ENCODE measurements at regions not wholly inside any gene's neighbourhood (a gene's known extent, or its start where the extent isn't known, plus 50 kb on each side); places are given as distances from the start of the nearest gene placed in this dataset.

DNA sequence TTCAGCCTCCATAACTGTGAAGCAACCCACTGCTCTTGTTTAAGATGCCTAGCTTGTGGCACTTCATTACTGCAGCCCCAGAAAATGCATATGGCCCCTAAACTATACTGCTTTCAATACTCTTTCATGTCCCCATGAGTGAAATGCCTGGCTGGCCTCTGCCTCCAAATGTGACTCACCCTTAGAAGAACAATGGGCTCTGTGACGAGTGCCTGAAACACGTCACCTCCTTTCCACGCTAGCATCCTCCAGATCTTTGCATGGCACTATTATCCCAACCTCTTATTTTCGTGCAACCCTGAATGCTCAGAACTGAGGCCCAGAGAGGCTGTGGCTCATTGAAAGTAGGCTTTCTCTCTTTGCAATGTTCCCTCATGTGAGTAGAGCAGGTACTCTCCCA lies 233.1 kb downstream of the CBLN1 start:
- Mint-ChIP-seq H3K4me3 (no peak overlapping the region), H3K36me3 (no peaks in the 10 kb centered on the region), H3K27me3 (no peaks in the 10 kb centered on the region), H3K9me3 (peaks cover 3% of the 10 kb centered on the region), H3K27ac (no peak overlapping the region), H3K4me1 (no peaks in the 10 kb centered on the region)
- no peak for ATAC-seq

DNA sequence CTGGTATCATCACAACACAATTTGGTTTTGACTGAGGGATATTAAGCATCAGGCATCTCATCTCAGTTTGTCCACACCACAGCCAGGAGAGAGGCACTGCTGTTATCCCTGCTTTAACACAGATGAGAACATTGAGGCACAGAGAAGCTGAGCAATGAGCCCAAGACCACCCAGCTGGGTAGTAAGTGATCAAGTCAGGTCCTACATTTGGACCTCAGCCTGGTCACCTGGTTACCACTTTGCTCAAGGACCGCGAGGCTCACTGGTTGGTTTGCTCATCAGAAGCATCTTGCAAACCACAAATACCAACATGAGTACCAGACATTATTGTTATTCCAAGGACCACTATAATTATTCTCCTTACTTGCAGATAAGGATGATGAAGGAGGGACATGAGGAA lies 245.5 kb downstream of the CBLN1 start:
- Mint-ChIP-seq H3K36me3 (no peaks in the 10 kb centered on the region), H3K27me3 (no peaks in the 10 kb centered on the region), H3K4me1 (no peaks in the 10 kb centered on the region), H3K27ac (no peak overlapping the region), H3K9me3 (peaks cover 7% of the 10 kb centered on the region), H3K4me3 (no peak overlapping the region)
- no peak for ATAC-seq

DNA sequence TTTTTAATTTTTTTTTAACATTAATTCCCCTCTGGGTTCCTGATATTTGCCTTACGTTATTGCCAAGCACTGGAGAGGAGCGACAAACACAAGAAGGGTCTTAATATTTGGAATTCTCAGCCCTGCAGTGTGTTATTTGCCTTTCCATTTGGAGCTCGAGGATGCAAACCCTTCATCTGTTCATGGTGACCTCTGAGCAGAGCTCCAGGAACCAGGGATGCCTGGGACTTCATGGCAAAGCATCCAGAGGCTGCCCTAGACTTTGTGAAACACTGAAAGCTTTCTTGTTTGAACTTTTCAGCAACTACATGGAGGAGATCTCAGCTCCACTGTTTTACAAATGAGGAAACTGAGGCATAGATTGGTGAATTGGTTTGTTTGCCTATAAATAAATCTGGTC lies 254.2 kb downstream of the CBLN1 start:
- no peak for ATAC-seq

DNA sequence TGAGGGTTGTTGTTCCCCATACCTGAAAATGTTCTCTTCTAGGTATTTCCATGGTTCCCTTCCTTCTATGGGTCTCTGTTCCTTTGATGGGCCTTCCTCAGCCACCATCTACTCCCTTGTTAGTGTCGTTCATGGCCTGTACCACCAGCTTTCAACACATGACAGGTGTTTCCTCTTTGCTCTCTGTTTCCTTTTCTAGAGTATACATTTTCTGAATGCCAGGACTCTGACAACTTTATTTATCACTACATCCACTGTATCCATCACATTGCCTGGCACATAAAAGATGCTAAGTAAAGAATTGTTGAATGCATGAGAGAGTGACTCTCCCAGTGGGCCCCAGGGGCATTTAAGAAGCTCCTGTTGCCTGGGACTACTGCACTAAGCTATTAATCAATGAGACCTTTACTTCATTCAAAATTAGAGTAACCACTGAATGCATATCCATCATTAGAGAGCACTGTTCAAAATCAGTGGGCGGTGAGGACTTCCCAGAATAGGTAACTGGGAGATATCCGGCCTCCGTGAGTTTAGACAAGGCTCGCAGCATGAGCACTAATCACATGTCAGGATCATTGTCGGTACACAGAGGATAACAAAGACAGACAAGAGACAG lies 255.0 kb downstream of the CBLN1 start:
- no peaks in the 10 kb centered on the region for H3K27me3 Mint-ChIP-seq
- no peak for ATAC-seq
- no peaks in the 10 kb centered on the region for H3K4me1 Mint-ChIP-seq
- no peaks in the 10 kb centered on the region for H3K36me3 Mint-ChIP-seq
- H3K4me3 Mint-ChIP-seq = no peak overlapping the region
- no peaks in the 10 kb centered on the region for H3K9me3 Mint-ChIP-seq
- H3K27ac Mint-ChIP-seq = no peak overlapping the region

More for the DNA sequence above, 254.2 kb downstream of the CBLN1 start:
- H3K9me3 Mint-ChIP-seq = no peaks in the 10 kb centered on the region
- no peak overlapping the region for H3K27ac Mint-ChIP-seq
- H3K4me1 Mint-ChIP-seq = no peaks in the 10 kb centered on the region
- no peak overlapping the region for H3K4me3 Mint-ChIP-seq
- H3K27me3 Mint-ChIP-seq = no peaks in the 10 kb centered on the region
- H3K36me3 Mint-ChIP-seq = no peaks in the 10 kb centered on the region

DNA sequence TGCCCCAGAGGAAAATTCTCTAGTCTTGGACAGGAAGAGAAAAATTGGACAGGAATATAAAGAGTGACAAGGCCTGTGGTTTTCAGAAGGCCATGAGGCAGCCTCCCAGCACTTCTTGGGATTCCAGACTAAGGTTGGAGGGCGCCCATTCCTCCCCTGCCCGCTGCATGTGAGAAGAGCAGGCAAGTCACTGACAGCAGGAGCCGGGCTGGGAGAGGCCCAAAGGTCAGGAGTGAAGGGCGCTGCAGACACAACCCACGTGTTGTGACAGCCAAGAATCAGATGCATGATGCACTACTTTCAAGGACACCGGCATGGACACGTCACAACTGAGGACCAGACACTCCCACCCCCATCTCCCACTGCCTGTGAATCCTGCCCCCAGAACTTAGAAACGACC lies 256.7 kb downstream of the CBLN1 start:
- Mint-ChIP-seq H3K27ac (no peak overlapping the region), H3K9me3 (no peaks in the 10 kb centered on the region), H3K36me3 (no peaks in the 10 kb centered on the region), H3K4me1 (no peaks in the 10 kb centered on the region), H3K27me3 (peaks cover 3% of the 10 kb centered on the region), H3K4me3 (no peak overlapping the region)
- no peak for ATAC-seq

DNA sequence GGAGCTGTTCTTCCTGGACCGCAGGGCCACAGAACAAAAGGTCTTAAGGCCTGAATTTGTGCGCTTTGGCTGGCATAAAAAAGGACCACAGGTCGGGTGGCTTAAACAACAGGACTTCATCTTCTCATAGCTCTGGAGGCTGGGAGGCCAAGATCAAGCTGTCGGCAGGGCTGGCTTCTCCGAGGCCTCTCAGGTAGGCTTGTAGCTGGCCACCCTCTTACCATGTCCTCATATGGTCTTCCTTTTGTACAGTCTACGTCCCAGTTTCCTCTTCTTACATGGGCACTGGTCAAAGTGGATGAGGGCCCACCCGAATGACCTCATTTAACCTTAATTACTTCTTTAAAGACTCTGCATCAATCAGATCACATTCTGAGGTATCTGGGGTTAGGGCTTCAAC lies 257.6 kb downstream of the CBLN1 start:
- Mint-ChIP-seq H3K4me3 (no peak overlapping the region), H3K27ac (no peak overlapping the region), H3K27me3 (peaks cover 11% of the 10 kb centered on the region), H3K36me3 (no peaks in the 10 kb centered on the region), H3K9me3 (no peaks in the 10 kb centered on the region), H3K4me1 (no peaks in the 10 kb centered on the region)
- ATAC-seq = no peak

DNA sequence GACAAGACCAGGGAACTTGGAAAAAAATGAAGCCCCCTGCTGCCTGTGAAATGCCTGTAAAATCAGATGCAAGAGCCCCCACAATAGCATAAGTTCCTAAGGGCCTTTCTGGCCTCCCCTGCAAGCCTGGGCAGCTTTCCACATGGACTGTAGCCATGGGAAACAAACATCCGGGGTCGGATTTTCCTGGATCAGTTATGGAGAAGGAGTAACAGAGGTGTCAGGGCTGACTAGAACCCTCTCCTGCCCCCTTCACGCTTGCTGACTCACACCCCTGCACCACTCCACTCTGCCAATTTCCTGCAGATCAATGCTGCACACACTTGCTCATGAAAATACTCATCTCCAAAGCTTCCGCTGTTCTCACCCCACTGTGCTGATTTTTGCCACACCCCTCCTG lies 258.6 kb downstream of the CBLN1 start:
- no peaks in the 10 kb centered on the region for H3K4me1 Mint-ChIP-seq
- no peaks in the 10 kb centered on the region for H3K36me3 Mint-ChIP-seq
- no peak overlapping the region for H3K4me3 Mint-ChIP-seq
- H3K27me3 Mint-ChIP-seq = peaks cover 11% of the 10 kb centered on the region
- no peak for ATAC-seq
- H3K9me3 Mint-ChIP-seq = no peaks in the 10 kb centered on the region
- no peak overlapping the region for H3K27ac Mint-ChIP-seq

DNA sequence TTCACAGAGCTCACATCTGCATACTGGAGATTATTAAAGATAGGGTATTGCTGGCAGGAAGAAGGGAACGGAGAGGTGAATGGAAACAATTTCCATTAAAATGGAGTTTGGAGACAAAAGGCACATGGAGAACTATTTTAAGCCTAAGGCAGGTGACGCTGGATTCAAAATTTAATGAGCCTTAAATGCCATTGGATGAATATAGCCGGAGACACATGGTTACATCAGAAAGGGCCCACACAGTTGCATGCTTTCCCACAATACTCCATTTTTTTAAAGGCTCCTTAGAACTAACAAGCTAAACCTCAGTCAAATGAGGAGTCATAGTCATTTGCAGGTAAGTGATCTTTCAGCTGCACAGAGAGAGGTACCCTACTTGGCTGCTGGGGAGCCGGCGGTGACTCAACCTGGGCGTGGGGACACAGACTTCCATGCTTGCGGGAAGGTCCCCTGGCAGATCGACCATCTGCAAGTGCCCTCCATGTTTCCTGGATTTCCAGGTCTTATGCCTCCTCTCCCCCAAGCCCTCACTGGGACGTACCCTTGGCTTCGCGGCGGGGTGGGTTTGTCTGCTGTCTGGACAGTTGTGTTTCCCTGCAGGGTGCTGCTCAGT lies 259.2 kb downstream of the CBLN1 start:
- H3K36me3 Mint-ChIP-seq = no peaks in the 10 kb centered on the region
- no peak for ATAC-seq
- no peaks in the 10 kb centered on the region for H3K9me3 Mint-ChIP-seq
- no peak overlapping the region for H3K27ac Mint-ChIP-seq
- peaks cover 11% of the 10 kb centered on the region for H3K27me3 Mint-ChIP-seq
- H3K4me1 Mint-ChIP-seq = no peaks in the 10 kb centered on the region
- H3K4me3 Mint-ChIP-seq = no peak overlapping the region

DNA sequence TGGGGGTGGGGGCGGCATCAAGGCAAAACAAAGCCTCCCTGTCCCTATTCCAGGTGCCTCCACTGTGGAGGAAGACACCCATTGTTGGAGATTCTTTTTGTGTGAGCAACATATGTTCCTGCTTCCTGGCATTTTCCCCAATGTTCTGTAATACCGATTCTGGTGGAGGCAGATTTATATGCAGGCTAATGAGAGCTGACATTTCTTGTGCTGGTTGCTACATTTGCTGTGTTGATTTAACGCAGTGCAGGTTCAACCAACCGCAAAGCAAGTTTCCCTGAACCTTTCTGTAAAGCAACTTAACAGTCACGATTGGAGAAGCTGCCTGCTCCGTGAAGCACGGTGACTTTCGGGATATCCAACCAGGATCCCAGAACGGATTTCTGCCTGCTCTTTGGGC lies 260.5 kb downstream of the CBLN1 start:
- Mint-ChIP-seq H3K27ac (no peak overlapping the region), H3K36me3 (no peaks in the 10 kb centered on the region)

DNA sequence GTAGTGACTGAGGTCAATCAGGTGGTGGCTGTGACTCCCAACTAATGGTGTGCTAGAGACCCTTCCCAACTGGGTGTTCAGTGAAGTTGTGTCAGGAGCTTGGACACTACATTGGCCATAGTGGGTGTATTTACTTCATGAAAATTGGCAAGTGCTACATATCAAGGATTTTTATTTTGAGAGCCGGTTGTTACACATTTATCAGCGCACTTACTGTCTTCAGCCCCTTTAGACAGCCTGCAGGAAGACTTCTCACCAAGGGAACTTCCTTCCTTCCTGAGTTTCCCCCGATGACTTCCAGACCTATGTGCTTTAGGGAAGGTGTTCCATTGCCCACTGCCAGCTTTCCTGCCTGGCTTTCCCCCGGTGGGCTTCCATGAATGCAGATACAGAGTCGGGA lies 261.2 kb downstream of the CBLN1 start:
- no peak for ATAC-seq
- no peaks in the 10 kb centered on the region for H3K36me3 Mint-ChIP-seq
- H3K4me1 Mint-ChIP-seq = no peaks in the 10 kb centered on the region
- no peak overlapping the region for H3K27ac Mint-ChIP-seq
- H3K27me3 Mint-ChIP-seq = peaks cover 11% of the 10 kb centered on the region
- no peak overlapping the region for H3K4me3 Mint-ChIP-seq
- H3K9me3 Mint-ChIP-seq = no peaks in the 10 kb centered on the region

More for the DNA sequence above, 260.5 kb downstream of the CBLN1 start:
- no peak for ATAC-seq
- no peak overlapping the region for H3K4me3 Mint-ChIP-seq
- no peaks in the 10 kb centered on the region for H3K4me1 Mint-ChIP-seq
- H3K27me3 Mint-ChIP-seq = peaks cover 11% of the 10 kb centered on the region
- no peaks in the 10 kb centered on the region for H3K9me3 Mint-ChIP-seq

DNA sequence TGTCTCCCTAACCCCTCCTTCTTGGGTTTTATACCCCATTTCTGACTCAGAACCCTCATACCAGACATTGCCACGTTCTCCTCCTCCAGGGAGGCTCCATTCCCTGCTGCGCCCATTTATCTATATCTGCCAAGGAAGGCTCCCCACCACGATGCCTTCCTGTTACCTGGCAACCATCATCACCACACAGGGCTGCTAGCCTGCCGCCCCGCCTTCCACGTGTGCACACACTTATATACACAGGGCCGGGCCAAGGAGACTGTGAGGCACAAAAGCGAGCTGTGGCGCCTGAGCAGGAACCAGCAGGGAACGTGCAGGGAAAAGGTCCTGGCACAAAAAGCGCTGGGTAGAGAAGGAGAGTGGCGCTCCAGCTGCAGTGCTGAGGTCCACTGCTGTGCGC lies 261.8 kb downstream of the CBLN1 start:
- Mint-ChIP-seq H3K4me3 (no peak overlapping the region), H3K27me3 (peaks cover 11% of the 10 kb centered on the region), H3K27ac (no peak overlapping the region), H3K36me3 (no peaks in the 10 kb centered on the region), H3K9me3 (no peaks in the 10 kb centered on the region), H3K4me1 (no peaks in the 10 kb centered on the region)
- no peak for ATAC-seq

DNA sequence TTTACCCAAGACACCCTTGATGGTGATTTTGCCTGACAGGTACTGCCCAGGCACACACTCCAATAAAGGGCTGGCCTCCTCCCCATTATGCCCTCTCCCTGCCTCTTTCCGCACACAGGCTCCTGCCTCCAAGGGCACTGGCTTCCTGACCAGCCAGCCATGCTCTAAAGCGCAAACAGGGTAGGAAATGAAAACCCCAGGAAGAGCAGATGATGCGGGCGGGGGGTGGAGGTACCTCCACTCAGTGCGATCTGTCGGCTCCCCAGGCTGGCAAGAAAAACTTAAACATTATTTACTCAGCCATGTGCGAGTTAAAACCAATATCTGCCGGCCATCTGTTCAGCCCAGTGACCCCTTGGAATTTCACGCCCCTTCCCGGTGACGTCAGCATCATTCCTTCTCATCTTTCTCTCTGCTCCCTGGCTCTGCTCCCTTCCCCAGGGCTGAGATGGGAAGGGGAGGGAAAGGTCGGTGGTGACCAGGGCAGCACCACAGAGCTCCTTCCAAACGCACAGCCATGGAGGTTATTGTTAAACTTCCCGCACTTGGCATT lies 262.5 kb downstream of the CBLN1 start:
- Mint-ChIP-seq H3K4me1 (no peaks in the 10 kb centered on the region), H3K36me3 (no peaks in the 10 kb centered on the region), H3K4me3 (no peak overlapping the region), H3K27me3 (peaks cover 11% of the 10 kb centered on the region), H3K27ac (no peak overlapping the region), H3K9me3 (peaks cover 2% of the 10 kb centered on the region)
- no peak for ATAC-seq

DNA sequence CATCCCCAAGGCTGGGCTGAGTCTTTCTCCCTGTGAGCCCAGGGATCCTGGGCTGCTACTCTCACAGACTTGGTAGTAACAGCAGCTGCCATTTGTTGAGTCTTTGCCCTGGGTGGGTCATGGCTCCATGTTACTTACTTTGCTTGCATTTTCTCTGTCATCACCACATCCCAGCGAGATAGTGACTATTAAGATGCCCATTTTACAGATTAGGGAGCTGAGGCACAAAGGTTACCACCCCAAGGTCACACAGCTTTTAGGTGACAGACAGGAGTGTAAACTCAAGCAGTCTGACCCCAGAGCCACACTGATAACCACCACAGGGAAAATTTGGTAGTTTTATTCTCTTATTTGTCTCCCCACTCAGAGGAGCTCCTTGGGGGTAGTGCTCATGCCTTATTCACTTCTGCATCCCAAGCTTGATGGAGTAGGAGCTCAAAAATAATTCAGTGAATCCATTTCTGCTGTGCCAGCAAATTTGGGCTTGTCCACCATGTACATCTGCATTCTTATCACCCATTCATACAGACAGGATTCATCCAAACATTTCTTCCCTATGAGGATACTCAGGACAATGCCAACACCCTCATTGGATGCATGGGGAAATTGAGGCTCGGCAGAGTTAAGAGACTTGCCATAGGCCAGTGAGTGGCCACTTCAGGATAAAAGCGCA lies 263.2 kb downstream of the CBLN1 start:
- peaks cover 11% of the 10 kb centered on the region for H3K27me3 Mint-ChIP-seq
- H3K36me3 Mint-ChIP-seq = no peaks in the 10 kb centered on the region
- H3K27ac Mint-ChIP-seq = no peak overlapping the region
- H3K4me3 Mint-ChIP-seq = no peak overlapping the region
- peaks cover 3% of the 10 kb centered on the region for H3K9me3 Mint-ChIP-seq
- H3K4me1 Mint-ChIP-seq = no peaks in the 10 kb centered on the region
- no peak for ATAC-seq

DNA sequence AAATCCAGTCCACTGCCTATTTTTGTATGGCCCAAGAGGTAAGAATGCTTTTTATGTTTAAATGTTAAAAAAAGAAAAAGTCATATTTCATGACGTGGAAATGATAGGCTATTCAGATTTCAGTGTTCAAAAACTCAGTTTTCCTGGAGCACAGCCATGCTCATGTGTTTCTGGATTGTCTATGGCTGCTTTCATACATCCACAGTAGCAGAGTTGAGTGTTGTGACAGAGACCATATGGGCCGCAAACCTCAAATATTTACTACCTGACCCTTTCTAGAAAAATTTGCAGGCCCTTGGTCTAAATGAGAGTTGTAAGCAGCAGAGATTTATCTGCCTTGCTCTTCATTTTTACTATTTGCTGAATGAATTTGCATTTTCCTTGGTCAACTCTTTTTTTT lies 264.1 kb downstream of the CBLN1 start:
- H3K36me3 Mint-ChIP-seq = no peaks in the 10 kb centered on the region
- H3K4me3 Mint-ChIP-seq = no peak overlapping the region
- peaks cover 11% of the 10 kb centered on the region for H3K27me3 Mint-ChIP-seq
- H3K9me3 Mint-ChIP-seq = peaks cover 3% of the 10 kb centered on the region
- H3K27ac Mint-ChIP-seq = no peak overlapping the region
- H3K4me1 Mint-ChIP-seq = no peaks in the 10 kb centered on the region
- no peak for ATAC-seq

DNA sequence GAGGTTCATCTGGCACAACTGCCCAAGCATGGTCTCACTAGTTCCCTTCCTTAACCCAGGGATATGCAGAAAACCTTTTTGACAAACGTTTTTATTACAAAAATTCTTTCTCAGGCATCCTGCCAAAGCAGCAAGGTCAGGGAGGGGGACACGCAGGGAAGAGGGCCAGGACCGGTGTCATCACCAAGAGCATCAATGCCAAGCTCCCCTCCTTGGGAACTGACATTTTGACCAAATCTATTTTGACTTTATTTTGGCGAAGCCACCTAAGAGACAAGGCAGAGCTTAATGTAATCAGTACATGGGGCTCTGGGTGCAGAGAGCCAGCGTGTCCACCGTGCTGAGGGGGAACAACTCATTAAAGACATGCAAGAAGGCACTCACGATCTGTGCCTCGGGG lies 265.2 kb downstream of the CBLN1 start:
- ATAC-seq = no peak
- Mint-ChIP-seq H3K27ac (no peak overlapping the region), H3K4me1 (no peaks in the 10 kb centered on the region), H3K27me3 (peaks cover 11% of the 10 kb centered on the region), H3K36me3 (no peaks in the 10 kb centered on the region), H3K4me3 (no peak overlapping the region), H3K9me3 (peaks cover 6% of the 10 kb centered on the region)

DNA sequence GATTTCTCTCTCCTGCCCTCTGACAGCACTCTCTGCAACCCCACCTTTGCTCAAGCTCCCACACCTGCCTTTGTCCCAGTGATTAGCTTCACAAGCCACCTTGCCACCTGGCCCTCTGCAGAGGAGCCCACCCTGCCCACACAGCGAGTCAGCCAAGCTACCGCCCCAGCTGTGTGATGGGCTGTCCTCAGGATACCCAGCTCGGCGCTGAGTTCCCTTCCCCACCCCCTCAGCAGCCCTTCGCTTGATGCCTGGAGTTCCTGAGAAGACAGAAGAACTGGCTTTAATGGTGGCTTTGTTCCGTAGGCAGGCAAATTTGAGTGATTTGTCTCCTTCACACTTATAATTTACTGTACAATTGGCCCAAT lies 266.4 kb downstream of the CBLN1 start:
- Mint-ChIP-seq H3K4me1 (no peaks in the 10 kb centered on the region), H3K36me3 (no peaks in the 10 kb centered on the region), H3K9me3 (peaks cover 8% of the 10 kb centered on the region), H3K27me3 (peaks cover 11% of the 10 kb centered on the region), H3K4me3 (no peak overlapping the region), H3K27ac (no peak overlapping the region)
- ATAC-seq = no peak

All from stimulated activated memory B cell treated with anti-CD40 and anti-IgM and Interleukin-4, amounts not matched to agents 10 μg/mL and 1 μg/mL and 100 μg/mL, for 72 hours (primary cell).